IMR-90 (cell line): ENCODE measurements at regions not wholly inside any gene's neighbourhood (a gene's known extent, or its start where the extent isn't known, plus 50 kb on each side); places are given as distances from the start of the nearest gene placed in this dataset.

ENCODE experiments used
- ATAC-seq: fragments of 200-7000 bp; cut with Tn5 transposase; 2 replicates; pipeline ENCODE4 v1.9.1; 2020; ENCODE audit warnings: low read depth, mild to moderate bottlenecking, moderate library complexity
- BruUV-seq: library from RNA; stranded (reverse); fragments of 400-500 nt; replicated peaks from 2 replicates; lab custom pipeline; 2021; lab: Mats Ljungman, UMichigan
- CTCF ChIA-PET: fragments of 300-600 bp; formaldehyde crosslinking; extraction: SDS; loops from one replicate; lab custom pipeline; 2021; ENCODE audit warnings: antibody characterized with exemption; lab: Yijun Ruan, JAX
- POLR2A ChIA-PET: fragments of 300-600 bp; sonication (Branson Sonifier 250); formaldehyde crosslinking; loops from one replicate; lab custom pipeline; 2022; ENCODE audit warnings: antibody characterized with exemption; ENCODE audit not compliant: unreplicated experiment; lab: Charles Lee
- DNase-seq: peaks from one replicate; pipeline ENCODE4 v3.0.0; 2013
- H2AFZ ChIP-seq: replicated peaks from 2 replicates; pipeline ENCODE3; 2013; ENCODE audit warnings: low read length, mild to moderate bottlenecking; ENCODE audit not compliant: poor library complexity
- H2AK5ac ChIP-seq: 2 replicates; pipeline ENCODE4 v1.6.1; 2013; ENCODE audit warnings: low read depth, low read length, inconsistent platforms
- H2AK9ac ChIP-seq: replicated peaks from 2 replicates; pipeline ENCODE3; 2013; ENCODE audit warnings: mild to moderate bottlenecking, low read depth, low read length, moderate library complexity; ENCODE audit not compliant: poor library complexity
- H2BK120ac ChIP-seq: 2 replicates; pipeline ENCODE4 v1.6.1; 2013; ENCODE audit warnings: low read depth, low read length, inconsistent platforms
- H2BK15ac ChIP-seq: 3 replicates; pipeline ENCODE4 v1.6.1; 2013; ENCODE audit warnings: low read depth, low read length, inconsistent platforms
- H2BK20ac ChIP-seq: 2 replicates; pipeline ENCODE4 v1.6.1; 2013; ENCODE audit warnings: low read depth, mild to moderate bottlenecking, inconsistent platforms, low read length, moderate library complexity
- H2BK5ac ChIP-seq: 2 replicates; pipeline ENCODE4 v1.6.1; 2013; ENCODE audit warnings: mild to moderate bottlenecking, low read depth, low read length, inconsistent platforms; ENCODE audit not compliant: poor library complexity, severe bottlenecking
- H3K14ac ChIP-seq: replicated peaks from 2 replicates; pipeline ENCODE4 v1.6.1; 2013; ENCODE audit warnings: low read depth, low read length, inconsistent platforms
- H3K18ac ChIP-seq: 2 replicates; pipeline ENCODE4 v1.6.1; 2013; ENCODE audit warnings: low read depth, low read length, control low read depth
- H3K23ac ChIP-seq: 2 replicates; pipeline ENCODE4 v1.6.1; 2013; ENCODE audit warnings: low read depth, low read length, inconsistent platforms
- H3K27ac ChIP-seq: 2 replicates; pipeline ENCODE4 v1.5.1; 2013; ENCODE audit warnings: mild to moderate bottlenecking, control low read depth, low read length; ENCODE audit not compliant: insufficient read depth
- H3K27me3 ChIP-seq: 2 replicates; pipeline ENCODE4 v1.6.1; 2013; ENCODE audit warnings: low read length; ENCODE audit not compliant: control insufficient read depth, insufficient read depth
- H3K36me3 ChIP-seq: 2 replicates; pipeline ENCODE4 v1.6.1; 2013; ENCODE audit warnings: low read length, mixed read lengths; ENCODE audit not compliant: control insufficient read depth, insufficient read depth
- H3K4ac ChIP-seq: 2 replicates; pipeline ENCODE4 v1.6.1; 2013; ENCODE audit warnings: low read depth, low read length, inconsistent platforms
- H3K4me1 ChIP-seq: 2 replicates; pipeline ENCODE4 v1.6.1; 2013; ENCODE audit warnings: low read length, mixed read lengths; ENCODE audit not compliant: control insufficient read depth, insufficient read depth
- H3K4me2 ChIP-seq: 2 replicates; pipeline ENCODE4 v1.6.1; 2013; ENCODE audit warnings: low read depth, mild to moderate bottlenecking, control low read depth, low read length, moderate library complexity
- H3K4me3 ChIP-seq: 2 replicates; pipeline ENCODE4 v1.5.1; 2013; ENCODE audit warnings: low read depth, mild to moderate bottlenecking, control low read depth, low read length, moderate library complexity; ENCODE audit not compliant: insufficient read depth
- H3K56ac ChIP-seq: 2 replicates; pipeline ENCODE4 v1.6.1; 2013; ENCODE audit warnings: low read length, inconsistent platforms; ENCODE audit not compliant: insufficient read depth; ENCODE audit errors: extremely low read depth
- H3K79me1 ChIP-seq, 2 experiments: 2 replicates each; pipeline ENCODE4 v1.6.1; 2013; ENCODE audit warnings: low read length in 2 of 2, inconsistent platforms in 1 of 2, low read depth in 1 of 2
- H3K9ac ChIP-seq: 2 replicates; pipeline ENCODE4 v1.6.1; 2013; ENCODE audit warnings: low read depth, low read length, control low read depth
- H3K9me1 ChIP-seq: 2 replicates; pipeline ENCODE4 v1.6.1; 2013; ENCODE audit warnings: low read length, inconsistent platforms; ENCODE audit not compliant: insufficient read depth
- H3K9me3 ChIP-seq: 2 replicates; pipeline ENCODE4 v1.6.1; 2013; ENCODE audit warnings: low read length; ENCODE audit not compliant: control insufficient read depth, insufficient read depth
- H4K20me1 ChIP-seq: 2 replicates; pipeline ENCODE4 v1.6.1; 2013; ENCODE audit warnings: low read length, inconsistent platforms; ENCODE audit not compliant: insufficient read depth
- H4K5ac ChIP-seq: 2 replicates; pipeline ENCODE4 v1.6.1; 2013; ENCODE audit warnings: mild to moderate bottlenecking, low read depth, low read length, control low read depth
- H4K8ac ChIP-seq, 2 experiments: 2 replicates each; pipeline ENCODE4 v1.6.1; 2013; ENCODE audit warnings: low read depth in 2 of 2, low read length in 2 of 2, control low read depth in 1 of 2, inconsistent platforms in 1 of 2
- H4K91ac ChIP-seq: 2 replicates; pipeline ENCODE4 v1.6.1; 2013; ENCODE audit warnings: low read depth, low read length, inconsistent platforms; ENCODE audit not compliant: insufficient read depth
- BHLHE40 ChIP-seq: fragments of 150-350 bp; IDR thresholded peaks from 2 replicates; pipeline ENCODE4 v1.6.1; 2016; ENCODE audit warnings: mild to moderate bottlenecking, low read depth, low read length
- WGBS, 2 experiments: methylation state at CpG; one replicate each; pipeline versions ENCODE4 v1.1.5 to v1.1.7; 2013; ENCODE audit warnings: missing lambda C conversion rate in 2 of 2; ENCODE audit not compliant: insufficient read length in 1 of 2; ENCODE audit errors: extremely low coverage in 2 of 2; 5-methylcytosine and 5-hydroxymethylcytosine counted together
- dilution Hi-C: fragments of 300-500 bp; cut with HindIII; formaldehyde crosslinking; loops from one replicate; pipeline ENCODE4 v1.14.3; 2018; ENCODE audit warnings: low sequenced_read_pairs; ENCODE audit not compliant: unreplicated experiment
- in situ Hi-C: fragments of 300-500 bp; cut with MboI; formaldehyde crosslinking; loops from 3 replicates; pipeline ENCODE4 v1.14.3; 2019; ENCODE audit warnings: low sequenced_read_pairs, inconsistent platforms, mixed read lengths
- intact Hi-C: fragments of 100-400 bp; cut with micrococcal nuclease; formaldehyde crosslinking; loops from 2 replicates; pipeline ENCODE4 v1.10.0; 2022
- TF ChIP-seq, protein P1 (sequence below): fragments of 150-350 bp; IDR thresholded peaks from 2 replicates; pipeline ENCODE4 v1.6.1; 2016; ENCODE audit warnings: low read depth, mild to moderate bottlenecking, low read length, moderate library complexity, borderline replicate concordance

DNA sequence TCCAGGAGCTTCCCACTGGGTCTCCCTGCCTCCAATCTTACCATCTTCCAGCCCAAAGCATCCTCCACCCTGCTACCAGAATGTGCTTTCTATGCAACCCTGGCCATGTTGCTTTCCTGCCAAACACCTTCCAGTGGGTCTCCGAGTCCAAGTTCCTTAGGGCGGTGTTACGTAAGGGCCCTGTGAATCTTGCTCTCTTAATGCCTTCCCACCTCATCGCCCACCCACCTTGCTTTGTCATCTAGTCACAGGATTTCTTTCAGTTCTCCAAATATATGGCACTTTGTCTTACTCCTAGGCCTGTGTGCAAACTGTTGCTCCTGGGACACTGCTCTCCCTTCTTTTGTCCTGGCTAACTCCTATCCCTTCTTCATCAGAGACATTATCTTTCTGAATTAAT is 344.5 kb downstream of the RPS24 start:
- in situ Hi-C loops: no loop called here
- Histone ChIP-seq H3K27ac (no peak overlapping the region), H3K9ac (no peak overlapping the region), H3K27me3 (peaks cover 53% of the 10 kb centered on the region), H4K5ac (no peak overlapping the region), H3K4me3 (no peak overlapping the region), H3K9me1 (0 out of 2 replicates have a peak, but pooled peaks cover 3% of the 10 kb centered on the region), H3K36me3 (no peaks in the 10 kb centered on the region), H3K79me1 (no peaks in the 10 kb centered on the region), H4K20me1 (no peaks in the 10 kb centered on the region), H4K91ac (no peak overlapping the region), H3K56ac (no peak overlapping the region), H2AFZ (no peak overlapping the region), H2AK9ac (no peak overlapping the region), H2BK120ac (no peak overlapping the region), H3K14ac (no peak overlapping the region), H2AK5ac (no peak overlapping the region), H2BK15ac (no peak overlapping the region), H4K8ac (no peak overlapping the region), H3K4me1 (no peaks in the 10 kb centered on the region; the same call in 1 of the 2 replicates), H2BK20ac (no peak overlapping the region), H3K9me3 (peaks cover 7% of the 10 kb centered on the region), H3K4ac (no peak overlapping the region), H2BK5ac (no peak overlapping the region), H3K18ac (no peak overlapping the region), H3K23ac (no peak overlapping the region), H3K4me2 (no peak overlapping the region)
- dilution Hi-C loops: no loop called here
- DNase-seq (no peak), ATAC-seq (no peak)
- POLR2A ChIA-PET: no interaction called here
- intact Hi-C loops: no loop called here
- no peak for TF ChIP-seq BHLHE40
- TF ChIP-seq, protein P1, sequence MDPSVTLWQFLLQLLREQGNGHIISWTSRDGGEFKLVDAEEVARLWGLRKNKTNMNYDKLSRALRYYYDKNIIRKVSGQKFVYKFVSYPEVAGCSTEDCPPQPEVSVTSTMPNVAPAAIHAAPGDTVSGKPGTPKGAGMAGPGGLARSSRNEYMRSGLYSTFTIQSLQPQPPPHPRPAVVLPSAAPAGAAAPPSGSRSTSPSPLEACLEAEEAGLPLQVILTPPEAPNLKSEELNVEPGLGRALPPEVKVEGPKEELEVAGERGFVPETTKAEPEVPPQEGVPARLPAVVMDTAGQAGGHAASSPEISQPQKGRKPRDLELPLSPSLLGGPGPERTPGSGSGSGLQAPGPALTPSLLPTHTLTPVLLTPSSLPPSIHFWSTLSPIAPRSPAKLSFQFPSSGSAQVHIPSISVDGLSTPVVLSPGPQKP: no peak
- CTCF ChIA-PET: no interaction called here
- no TSS peak for BruUV-seq
- WGBS, 2 experiments: 100% methylated on average over 3 of the region's 4 CpGs; no CpG with 5 or more reads in 1 of the 2 experiments
